Endothelial cell of umbilical vein (primary cell): ENCODE measurements at regions not wholly inside any gene's neighbourhood (a gene's known extent, or its start where the extent isn't known, plus 50 kb on each side); places are given as distances from the start of the nearest gene placed in this dataset.

Experiments
- BruUV-seq: library from RNA; stranded (reverse); fragments of 400-500 nt; replicated peaks from 2 replicates; lab custom pipeline; 2021; lab: Mats Ljungman, UMichigan
- CTCF ChIA-PET: fragments of 300-600, 350-600 bp; sonication (Branson Sonifier 250); formaldehyde crosslinking; loops from one replicate; lab custom pipeline; 2021; ENCODE audit warnings: antibody characterized with exemption, inconsistent platforms; lab: Charles Lee
- POLR2A ChIA-PET: fragments of 300-600, 350-600 bp; sonication (Branson Sonifier 250); formaldehyde crosslinking; loops from one replicate; lab custom pipeline; 2021; ENCODE audit warnings: antibody characterized with exemption, inconsistent platforms; lab: Charles Lee
- DNase-seq: peaks from one replicate; pipeline ENCODE4 v3.0.0-alpha.2; 2011; ENCODE audit warnings: low read depth, low spot score
- FAIRE-seq: peaks from 2 replicates; lab custom pipeline; 2011; peaks lifted over from hg19 to GRCh38; lab: Jason Lieb, UNC
- H2AFZ ChIP-seq: 2 replicates; pipeline ENCODE4 v1.6.0; 2012; ENCODE audit warnings: low read depth, low read length, control low read depth, inconsistent platforms
- H3K27ac ChIP-seq: 2 replicates; pipeline ENCODE4 v1.5.1; 2011; ENCODE audit warnings: low read depth, mild to moderate bottlenecking, control low read depth, low read length, moderate library complexity; ENCODE audit not compliant: insufficient read depth
- H3K27me3 ChIP-seq, 2 experiments: 2 replicates each; pipeline versions ENCODE4 v1.6.0 to v1.6.1; 2011; ENCODE audit warnings: low read length in 2 of 2, mixed read lengths in 1 of 2; ENCODE audit not compliant: control insufficient read depth in 2 of 2, insufficient read depth in 2 of 2
- H3K36me3 ChIP-seq, 2 experiments: 2 replicates in 1 of 2; 3 replicates in 1 of 2; pipeline ENCODE4 v1.5.1; 2011; ENCODE audit warnings: low read length in 2 of 2, mild to moderate bottlenecking in 1 of 2, moderate library complexity in 1 of 2; ENCODE audit not compliant: control insufficient read depth in 2 of 2, insufficient read depth in 2 of 2; ENCODE audit errors: extremely low read depth in 1 of 2
- H3K4me1 ChIP-seq: 3 replicates; pipeline ENCODE4 v1.5.1; 2011; ENCODE audit warnings: mild to moderate bottlenecking, low read length; ENCODE audit not compliant: control insufficient read depth, insufficient read depth; ENCODE audit errors: extremely low read depth
- H3K4me2 ChIP-seq: 2 replicates; pipeline ENCODE4 v1.6.1; 2011; ENCODE audit warnings: low read length, control low read depth, mixed read lengths; ENCODE audit not compliant: insufficient read depth
- H3K4me3 ChIP-seq, 3 experiments: fragments of 200-600 bp in 1 of 3; sonication (generic), shearing (Covaris generic) in 1 of 3; replicated peaks in 1 of 3; 2 replicates each; pipeline ENCODE4 v1.5.1; 2011 to 2016; ENCODE audit warnings: control low read depth in 3 of 3, low read length in 3 of 3, mild to moderate bottlenecking in 2 of 3, inconsistent platforms in 1 of 3, low read depth in 1 of 3, moderate library complexity in 1 of 3; ENCODE audit not compliant: insufficient read depth in 1 of 3
- H3K79me2 ChIP-seq: 2 replicates; pipeline ENCODE4 v1.6.0; 2012; ENCODE audit warnings: low read length, inconsistent platforms; ENCODE audit not compliant: control insufficient read depth, insufficient read depth
- H3K9ac ChIP-seq: replicated peaks from 2 replicates; pipeline ENCODE3; 2011; ENCODE audit warnings: low read length, control low read depth; ENCODE audit not compliant: insufficient read depth; ENCODE audit errors: extremely low read depth
- H3K9me1 ChIP-seq: replicated peaks from 3 replicates; pipeline ENCODE4 v1.6.0; 2011; ENCODE audit warnings: mild to moderate bottlenecking, low read length; ENCODE audit not compliant: control insufficient read depth, insufficient read depth; ENCODE audit errors: extremely low read depth
- H3K9me3 ChIP-seq: replicated peaks from 2 replicates; pipeline ENCODE4 v1.5.1; 2012; ENCODE audit warnings: low read length, inconsistent platforms; ENCODE audit not compliant: control insufficient read depth, insufficient read depth
- H4K20me1 ChIP-seq: replicated peaks from 2 replicates; pipeline ENCODE3; 2011; ENCODE audit warnings: mild to moderate bottlenecking, low read length; ENCODE audit not compliant: control insufficient read depth, insufficient read depth; ENCODE audit errors: extremely low read depth
- CTCF ChIP-seq, 2 donors: IDR thresholded peaks; 1 replicate in 1 of 2; 2 replicates in 1 of 2; pipeline ENCODE4 v1.5.1; 2011; ENCODE audit warnings: low read length in 2 of 2, mild to moderate bottlenecking in 2 of 2, moderate library complexity in 2 of 2, control low read depth in 1 of 2, inconsistent platforms in 1 of 2, low read depth in 1 of 2; ENCODE audit not compliant: insufficient read depth in 1 of 2; ENCODE audit errors: extremely low read depth in 1 of 2
- EZH2 ChIP-seq: IDR thresholded peaks from 2 replicates; pipeline ENCODE4 v1.6.1; 2012; ENCODE audit warnings: borderline replicate concordance, low read depth, mild to moderate bottlenecking, moderate library complexity, low read length, inconsistent platforms; ENCODE audit not compliant: severe bottlenecking
- FOS ChIP-seq: IDR thresholded peaks from 2 replicates; pipeline ENCODE4 v1.6.1; 2011; ENCODE audit warnings: mild to moderate bottlenecking, low read length, moderate library complexity, borderline replicate concordance; ENCODE audit not compliant: insufficient read depth
- GATA2 ChIP-seq: IDR thresholded peaks from 2 replicates; pipeline ENCODE4 v1.7.0; 2011; ENCODE audit warnings: low read depth, mild to moderate bottlenecking, moderate library complexity, mixed read lengths, low read length; ENCODE audit not compliant: insufficient read length, insufficient read depth
- JUN ChIP-seq: IDR thresholded peaks from 2 replicates; pipeline ENCODE4 v1.6.1; 2011; ENCODE audit warnings: borderline replicate concordance, low read depth; ENCODE audit not compliant: insufficient read length, insufficient read depth
- MAX ChIP-seq: IDR thresholded peaks from 2 replicates; pipeline ENCODE4 v1.6.1; 2011; ENCODE audit not compliant: insufficient read depth, insufficient read length
- MYC ChIP-seq: IDR thresholded peaks from one replicate; pipeline ENCODE4 v1.6.1; 2011; ENCODE audit warnings: mild to moderate bottlenecking, low read depth, low read length
- POLR2A ChIP-seq: IDR thresholded peaks from 2 replicates; pipeline ENCODE4 v1.6.1; 2012; ENCODE audit warnings: low read depth, mild to moderate bottlenecking, control low read depth, low read length
- POLR2AphosphoS5 ChIP-seq: IDR thresholded peaks from 2 replicates; pipeline ENCODE4 v1.6.1; 2012; ENCODE audit warnings: low read depth, mild to moderate bottlenecking, control low read depth, low read length, moderate library complexity; ENCODE audit not compliant: insufficient read depth
- dilution Hi-C: fragments of 300-500 bp; cut with MboI; formaldehyde crosslinking; loops from one replicate; pipeline ENCODE4 v1.15.0; 2019; ENCODE audit warnings: low sequenced_read_pairs; ENCODE audit not compliant: extremely low pct_ligation_motif_present
- intact Hi-C: fragments of 100-400 bp; cut with micrococcal nuclease; formaldehyde crosslinking; loops from one replicate; pipeline ENCODE4 v1.10.0; 2022

GRCh38 chr4:148934926-148935578 lies 492.8 kb upstream of the NR3C2 start:
- Histone ChIP-seq H2AFZ (no peak overlapping the region), H4K20me1 (no peaks in the 10 kb centered on the region), H3K9me3 (no peaks in the 10 kb centered on the region), H3K4me2 (no peak overlapping the region), H3K9me1 (no peaks in the 10 kb centered on the region), H3K27me3 (no peaks in the 10 kb centered on the region), H3K4me3 (no peak overlapping the region), H3K4me1 (no peaks in the 10 kb centered on the region), H3K27ac (no peak overlapping the region), H3K9ac (no peak overlapping the region), H3K36me3 (no peaks in the 10 kb centered on the region), H3K79me2 (no peaks in the 10 kb centered on the region)
- BruUV-seq: no TSS peak
- DNase-seq (no peak), FAIRE-seq (no peak)
- ChIA-PET CTCF (no interaction called here), POLR2A (no interaction called here)
- dilution Hi-C loops: no loop called here
- TF ChIP-seq POLR2A (no peak), JUN (no peak), MYC (no peak), MAX (no peak), POLR2AphosphoS5 (no peak), GATA2 (no peak), FOS (no peak), CTCF (IDR thresholded peaks at IDR 0.05; ENCODE audit: extremely low read depth in 1 of 2, insufficient read depth in 1 of 2, low read depth in 1 of 2, low read length in 2 of 2) (no peak), EZH2 (no peak)
- intact Hi-C loops: no loop called here
